MG63 (cell line): ENCODE measurements at regions not wholly inside any gene's neighbourhood (a gene's known extent, or its start where the extent isn't known, plus 50 kb on each side); places are given as distances from the start of the nearest gene placed in this dataset.
"Not testable (repeated sequence)": the region's sequence is repeated elsewhere in the genome, so short reads cannot be mapped to it uniquely, and the experiment has no call there.

Experiments used
- DNase-seq: peaks from one replicate; pipeline ENCODE4 v3.0.0-alpha.2; 2020
- H3K27me3 ChIP-seq: fragments of 250-450 bp; sonication (Bioruptor Pico); 2 replicates; pipeline ENCODE4 v1.5.1; 2020; ENCODE audit warnings: mild to moderate bottlenecking, moderate library complexity
- H3K36me3 ChIP-seq: fragments of 250-450 bp; sonication (Bioruptor Pico); 2 replicates; pipeline ENCODE4 v1.5.1; 2020; ENCODE audit warnings: mild to moderate bottlenecking, moderate library complexity
- H3K4me3 ChIP-seq: fragments of 250-450 bp; sonication (Bioruptor Pico); 2 replicates; pipeline ENCODE4 v1.5.1; 2020; ENCODE audit warnings: mild to moderate bottlenecking, moderate library complexity
- H3K9me3 ChIP-seq: fragments of 250-450 bp; sonication (Bioruptor Pico); 2 replicates; pipeline ENCODE4 v1.5.1; 2020; ENCODE audit warnings: mild to moderate bottlenecking, moderate library complexity

DNA sequence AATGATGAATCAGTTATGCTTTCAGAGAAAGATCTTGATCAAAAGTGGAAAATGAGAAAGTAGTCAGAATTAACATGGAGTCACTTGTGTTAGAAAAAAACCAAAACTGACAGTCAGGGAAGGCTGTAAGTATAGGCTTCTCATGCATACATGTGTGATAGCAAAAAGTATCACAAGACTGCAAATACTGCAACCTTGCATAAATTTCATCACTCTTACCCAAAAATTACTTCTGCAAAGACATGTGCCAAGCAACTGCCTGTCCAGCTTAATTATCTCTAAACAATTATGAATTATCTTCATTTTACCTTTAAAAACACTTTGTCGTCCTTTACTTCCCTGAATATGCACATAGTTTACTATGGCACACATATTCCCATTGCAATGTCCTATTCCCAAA, 2466.4 kb upstream of the PCDH20 start:
- Histone ChIP-seq H3K4me3 (no peak overlapping the region), H3K27me3 (no peaks in the 10 kb centered on the region), H3K36me3 (no peaks in the 10 kb centered on the region), H3K9me3 (no peaks in the 10 kb centered on the region)
- DNase-seq, result no peak

DNA sequence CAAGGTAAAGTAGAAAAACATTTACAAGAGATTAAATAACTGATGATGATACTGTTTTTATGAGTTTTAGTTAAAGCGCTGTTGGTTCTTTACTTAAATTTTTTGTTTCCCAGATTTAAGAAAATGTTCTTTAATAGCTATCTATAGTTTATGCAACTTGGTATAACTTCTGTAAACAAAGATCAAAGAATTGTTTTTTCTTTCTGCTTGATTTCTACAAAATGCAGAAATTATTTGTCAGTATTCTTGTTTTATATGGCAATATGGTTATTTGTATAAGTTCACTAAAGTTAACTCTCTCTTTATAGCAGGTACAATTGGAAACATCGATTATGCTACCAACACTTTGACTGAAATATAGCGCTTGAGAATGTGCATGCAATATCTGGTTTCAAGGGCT, 2465.1 kb upstream of the PCDH20 start:
- no peaks in the 10 kb centered on the region for H3K36me3 ChIP-seq
- no peaks in the 10 kb centered on the region for H3K27me3 ChIP-seq
- no peak for DNase-seq
- no peak overlapping the region for H3K4me3 ChIP-seq
- no peaks in the 10 kb centered on the region for H3K9me3 ChIP-seq

- H3K9me3 ChIP-seq, result no peaks in the 10 kb centered on the region
- no peaks in the 10 kb centered on the region for H3K36me3 ChIP-seq
- no peak for DNase-seq
- H3K4me3 ChIP-seq, result no peak overlapping the region
- H3K27me3 ChIP-seq, result no peaks in the 10 kb centered on the region
These were observed 2458.3 kb upstream of the PCDH20 start for GRCh38 chr13:63873936-63874335.

GRCh38 chr13:63864171-63864902, 2448.7 kb upstream of the PCDH20 start:
- DNase-seq, result no peak
- Histone ChIP-seq H3K4me3 (no peak overlapping the region), H3K36me3 (no peaks in the 10 kb centered on the region), H3K9me3 (peaks cover 9% of the 10 kb centered on the region), H3K27me3 (no peaks in the 10 kb centered on the region; the same call in 1 of the 2 replicates)

DNA sequence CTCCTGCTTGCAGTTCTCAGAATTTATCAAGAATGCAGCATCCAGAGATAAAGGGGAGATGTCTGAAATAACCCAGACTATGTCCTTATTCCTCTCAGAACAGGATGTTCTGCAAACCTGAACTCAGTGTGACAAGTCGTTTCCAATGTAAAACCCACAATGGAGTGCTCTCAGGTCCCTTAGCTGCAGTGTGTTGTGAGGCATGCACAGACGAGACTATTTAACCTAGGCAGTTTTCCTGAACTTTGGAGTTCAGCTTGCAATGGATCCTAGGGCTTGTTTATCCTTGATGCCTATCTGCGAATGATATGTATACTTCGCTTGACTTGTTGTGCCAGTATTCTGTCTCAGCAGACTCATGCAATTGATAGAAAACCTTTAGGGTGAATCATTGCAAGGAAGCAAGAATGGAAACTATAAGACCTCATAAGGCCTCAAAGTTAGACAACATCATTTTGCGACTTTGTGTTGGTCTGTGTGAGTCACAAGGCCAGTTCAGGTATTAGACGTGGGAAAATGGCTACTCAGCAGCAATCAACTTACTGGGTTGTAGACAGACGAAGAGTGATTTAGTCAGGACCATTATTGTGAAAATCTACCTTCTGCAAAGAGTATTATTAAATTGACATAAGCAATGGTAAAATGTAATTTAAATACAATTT, 2439.9 kb upstream of the PCDH20 start:
- no peak overlapping the region for H3K4me3 ChIP-seq
- no peaks in the 10 kb centered on the region for H3K27me3 ChIP-seq
- H3K9me3 ChIP-seq, result no peaks in the 10 kb centered on the region
- no peaks in the 10 kb centered on the region for H3K36me3 ChIP-seq
- DNase-seq, result no peak

DNA sequence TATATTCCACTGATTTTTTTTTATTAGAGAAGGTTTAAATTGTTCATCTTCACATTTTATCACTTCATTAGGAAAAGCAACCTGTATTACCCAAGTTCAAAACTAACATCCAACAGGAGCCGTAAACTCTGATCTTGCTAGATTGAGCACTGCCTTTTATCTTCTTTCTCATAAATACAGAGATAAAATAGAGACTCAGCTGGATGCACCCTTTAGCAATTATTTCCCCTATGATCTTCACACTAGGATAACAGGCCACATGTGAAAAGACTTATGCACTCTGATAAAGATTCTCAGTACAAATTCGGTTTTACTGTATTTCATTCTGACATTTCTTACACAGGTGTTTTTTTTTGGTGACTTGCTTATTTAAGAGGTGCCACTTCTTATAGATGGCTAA, 2438.2 kb upstream of the PCDH20 start:
- Histone ChIP-seq H3K36me3 (no peaks in the 10 kb centered on the region), H3K9me3 (no peaks in the 10 kb centered on the region), H3K27me3 (no peaks in the 10 kb centered on the region), H3K4me3 (no peak overlapping the region)
- no peak for DNase-seq

DNA sequence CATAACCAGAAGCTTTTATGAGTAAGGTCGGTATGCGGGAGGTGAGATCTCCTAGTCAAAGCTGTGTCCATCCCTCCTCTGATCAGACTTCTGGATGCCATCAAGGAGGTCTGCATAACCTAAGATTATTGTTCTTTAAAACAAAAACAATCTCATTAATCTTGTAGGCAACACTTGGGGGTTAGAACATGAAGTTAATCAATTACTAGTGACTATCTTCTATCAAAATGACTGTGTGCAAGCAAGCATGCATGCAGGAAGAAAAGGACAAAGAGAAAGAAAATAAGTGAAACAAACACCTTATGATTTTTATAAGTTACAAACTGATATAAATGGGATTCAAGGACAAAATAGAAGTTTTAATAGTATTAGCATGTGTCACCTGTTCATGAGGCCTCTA, 2435.9 kb upstream of the PCDH20 start:
- DNase-seq, result no peak
- Histone ChIP-seq H3K36me3 (no peaks in the 10 kb centered on the region), H3K9me3 (no peaks in the 10 kb centered on the region), H3K27me3 (no peaks in the 10 kb centered on the region), H3K4me3 (no peak overlapping the region)

DNA sequence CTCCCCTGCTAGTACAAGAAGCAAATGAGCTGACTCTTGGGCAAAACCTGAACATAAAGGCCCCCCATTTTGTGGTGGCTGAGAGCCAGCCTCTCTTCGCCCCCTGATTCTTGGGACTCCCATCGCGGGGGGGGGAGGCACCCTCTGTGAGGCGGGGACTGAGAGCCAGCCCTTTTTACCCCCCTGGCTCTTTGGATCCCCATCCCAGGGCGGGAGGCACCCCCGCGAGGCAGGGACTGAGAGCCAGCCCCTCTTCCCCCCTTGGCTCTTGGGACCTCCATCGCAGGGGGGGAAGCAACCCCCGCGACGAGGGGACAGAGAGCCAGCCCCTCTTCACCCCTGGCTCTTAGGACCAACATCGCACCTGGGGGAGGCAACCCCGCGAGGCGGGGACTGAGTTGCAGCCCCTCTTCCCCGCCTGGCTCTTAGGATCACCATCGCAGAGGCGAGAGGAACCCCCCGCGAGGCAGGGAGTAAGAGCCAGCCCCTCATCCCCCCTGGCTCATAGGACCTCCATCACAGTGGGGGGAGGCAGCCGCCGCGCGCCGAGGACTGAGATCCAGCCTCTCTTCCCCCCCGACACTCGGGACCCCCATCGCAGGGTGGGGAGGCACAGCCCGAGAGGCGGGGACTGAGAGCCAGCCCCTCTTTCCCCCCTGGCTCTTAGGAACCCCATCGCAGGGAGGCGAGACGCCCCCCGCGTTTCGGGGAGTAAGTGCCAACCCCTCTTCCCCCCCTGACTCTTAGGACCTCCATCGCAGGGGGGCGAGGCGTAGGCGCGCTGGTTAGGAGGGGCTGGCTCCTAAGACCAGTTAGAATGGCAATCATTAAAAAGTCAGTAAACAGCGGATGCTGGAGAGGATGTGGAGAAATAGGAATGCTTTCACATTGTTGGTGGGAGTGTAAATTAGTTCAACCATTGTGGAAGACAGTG, 2428.4 kb upstream of the PCDH20 start:
- no peaks in the 10 kb centered on the region for H3K9me3 ChIP-seq
- no peak overlapping the region for H3K4me3 ChIP-seq
- H3K36me3 ChIP-seq, result no peaks in the 10 kb centered on the region
- H3K27me3 ChIP-seq, result no peaks in the 10 kb centered on the region
- no peak for DNase-seq

DNA sequence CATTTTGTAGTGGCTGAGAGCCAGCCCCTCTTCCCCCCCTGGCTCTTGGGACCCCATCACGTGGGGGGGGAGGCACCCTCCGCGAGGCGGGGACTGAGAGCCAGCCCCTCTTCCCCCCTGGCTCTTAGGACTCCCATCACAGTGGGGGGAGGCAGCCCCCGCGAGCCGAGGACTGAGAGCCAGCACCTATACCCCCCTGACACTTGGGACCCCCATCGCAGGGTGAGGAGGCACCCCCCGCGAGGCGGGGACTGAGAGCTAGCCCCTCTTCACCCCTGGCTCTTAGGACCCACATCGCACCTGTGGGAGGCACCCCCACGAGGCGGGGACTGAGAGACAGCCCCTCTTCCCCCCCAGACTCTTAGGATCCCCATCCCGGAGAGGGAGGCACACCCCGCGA, 2426.5 kb upstream of the PCDH20 start:
- DNase-seq, result no peak
- H3K36me3 ChIP-seq, result no peaks in the 10 kb centered on the region
- no peaks in the 10 kb centered on the region for H3K9me3 ChIP-seq
- H3K4me3 ChIP-seq, result no peak overlapping the region
- no peaks in the 10 kb centered on the region for H3K27me3 ChIP-seq

DNA sequence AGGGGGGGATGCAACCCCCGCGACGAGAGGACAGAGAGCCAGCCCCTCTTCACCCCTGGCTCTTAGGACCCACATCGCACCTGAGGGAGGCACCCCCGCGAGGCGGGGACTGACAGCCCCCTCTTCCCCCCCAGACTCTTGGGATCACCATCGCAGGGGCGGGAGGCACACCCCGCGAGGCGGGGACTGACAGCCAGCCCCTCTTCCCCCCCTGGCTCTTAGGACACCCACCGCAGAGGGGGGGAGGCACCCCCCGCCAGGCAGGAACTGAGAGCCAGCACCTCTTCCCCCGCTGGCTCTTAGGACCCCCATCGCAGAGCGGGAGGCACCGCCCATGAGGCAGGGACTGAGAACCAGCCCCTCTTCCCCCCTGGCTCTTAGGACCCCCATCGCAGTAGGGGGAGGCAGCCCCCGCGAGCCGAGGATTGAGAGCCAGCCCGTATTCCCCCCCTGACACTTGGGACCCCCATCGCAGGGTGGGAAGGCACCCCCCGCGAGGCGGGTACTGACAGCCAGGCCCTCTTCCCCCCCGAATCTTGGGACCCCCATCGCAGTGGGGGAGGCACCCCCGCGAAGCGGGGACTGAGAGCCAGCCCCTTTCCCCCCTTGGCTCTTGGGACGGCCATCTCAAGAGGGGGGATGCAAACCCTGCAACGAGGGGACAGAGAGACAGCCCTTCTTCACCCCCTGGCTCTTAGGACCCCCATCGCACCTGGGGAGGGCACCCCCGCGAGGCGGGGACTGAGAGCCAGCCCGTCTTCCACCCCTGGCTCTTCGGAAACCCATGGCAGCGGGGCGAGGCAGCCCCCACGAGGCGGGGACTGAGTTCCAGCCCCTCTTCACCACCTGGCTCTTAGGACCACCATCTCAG, 2425.1 kb upstream of the PCDH20 start:
- DNase-seq, result no peak
- no peaks in the 10 kb centered on the region for H3K27me3 ChIP-seq
- H3K9me3 ChIP-seq, result no peaks in the 10 kb centered on the region
- no peaks in the 10 kb centered on the region for H3K36me3 ChIP-seq
- no peak overlapping the region for H3K4me3 ChIP-seq

DNA sequence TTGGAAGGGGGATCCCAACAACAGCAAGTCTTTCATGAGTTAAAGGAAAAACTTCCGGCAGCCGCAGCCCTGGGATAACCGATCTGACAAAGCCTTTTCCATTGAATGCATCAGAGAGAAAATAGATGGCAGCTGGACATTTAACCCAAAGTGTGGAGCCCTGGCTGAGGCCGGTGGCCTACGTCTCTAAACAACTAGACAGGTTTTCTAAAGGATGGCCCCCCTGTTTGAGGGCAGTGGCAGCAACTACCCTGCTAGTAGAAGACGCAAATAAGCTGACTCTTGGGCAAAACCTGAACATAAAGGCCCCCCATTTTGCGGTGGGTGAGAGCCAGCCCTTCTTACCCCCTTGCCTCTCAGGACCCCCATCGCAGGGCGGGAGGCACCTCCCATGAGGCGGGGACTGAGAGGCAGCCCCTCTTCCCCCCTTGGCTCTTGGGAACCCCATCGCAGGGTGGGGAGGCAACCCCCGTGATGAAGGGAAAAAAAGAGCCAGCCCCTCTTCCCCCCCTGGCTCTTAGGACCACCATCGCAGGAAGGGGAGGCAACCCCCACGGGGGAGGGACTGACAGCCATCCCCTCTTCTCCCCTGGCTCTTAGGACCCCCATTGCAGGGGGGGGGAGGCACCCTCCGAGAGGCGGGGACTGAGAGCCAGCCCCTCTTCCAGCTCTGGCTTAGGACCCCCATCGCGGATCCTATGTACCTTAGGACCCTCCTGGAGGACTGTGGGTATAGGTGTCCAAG, 2422.9 kb upstream of the PCDH20 start:
- DNase-seq, result no peak
- Histone ChIP-seq H3K4me3 (no peak overlapping the region), H3K36me3 (no peaks in the 10 kb centered on the region)

DNA sequence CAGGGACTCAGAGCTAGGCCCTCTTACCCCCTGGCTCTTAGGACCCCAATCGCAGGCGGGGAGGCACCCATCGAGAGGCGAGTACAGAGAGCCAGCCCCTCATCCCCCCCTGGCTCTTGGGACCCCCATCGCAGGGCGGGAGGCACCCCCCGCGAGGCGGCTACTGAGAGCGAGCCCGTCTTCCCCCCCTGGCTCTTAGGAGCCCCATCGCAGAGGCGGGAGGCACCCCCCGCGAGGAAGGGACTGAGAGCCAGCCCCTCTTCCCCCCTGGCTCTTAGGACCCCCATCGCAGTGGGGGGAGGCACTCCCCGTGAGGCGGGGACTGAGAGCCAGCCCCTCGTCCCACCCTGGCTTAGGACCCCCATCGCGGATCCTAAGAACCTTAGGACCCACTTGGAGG, 2422.1 kb upstream of the PCDH20 start:
- not testable (repeated sequence) for H3K4me3 ChIP-seq, H3K27me3 ChIP-seq, H3K9me3 ChIP-seq, H3K36me3 ChIP-seq, DNase-seq

More for the DNA sequence above, 2422.9 kb upstream of the PCDH20 start:
- no peaks in the 10 kb centered on the region for H3K27me3 ChIP-seq
- H3K9me3 ChIP-seq, result no peaks in the 10 kb centered on the region

DNA sequence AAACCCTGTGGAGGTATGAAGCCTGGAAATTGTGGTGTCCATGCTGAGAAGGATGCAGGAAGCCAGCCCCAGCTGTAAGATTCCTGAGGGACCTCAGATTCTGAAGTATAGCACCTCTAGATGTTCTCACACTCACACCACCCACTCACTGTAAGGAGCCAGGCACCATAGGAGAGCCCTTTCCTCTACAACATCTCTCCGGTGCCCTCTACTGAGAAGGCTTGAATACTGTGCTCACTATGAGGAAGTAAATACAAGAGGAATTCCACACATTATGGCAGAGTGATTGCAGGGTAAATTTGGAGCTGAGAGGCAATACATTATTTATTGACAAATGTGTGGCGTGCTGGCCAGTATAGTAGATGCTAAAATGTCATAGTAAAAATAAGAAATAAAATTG, 2414.0 kb upstream of the PCDH20 start:
- H3K9me3 ChIP-seq, DNase-seq, H3K4me3 ChIP-seq, H3K36me3 ChIP-seq, H3K27me3 ChIP-seq: not testable (repeated sequence)

DNA sequence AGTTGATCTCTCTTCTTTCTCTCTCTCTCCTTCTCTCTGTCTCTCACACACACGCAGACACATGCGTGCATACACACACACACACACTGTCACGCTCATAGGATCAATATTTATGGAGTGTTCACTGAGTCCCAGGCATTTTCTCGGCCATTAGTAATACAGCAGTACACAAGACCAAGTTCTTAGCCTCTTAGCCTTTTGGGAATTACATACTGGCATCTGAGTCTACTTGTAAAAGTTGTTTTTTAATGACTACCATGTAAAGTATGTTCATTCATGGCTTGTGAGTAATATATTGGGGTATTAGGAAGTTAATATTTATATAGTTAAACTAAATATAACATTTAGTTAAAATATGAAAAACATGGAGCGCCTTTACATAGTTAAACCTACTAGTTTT, 2406.1 kb upstream of the PCDH20 start:
- H3K4me3 ChIP-seq, DNase-seq, H3K9me3 ChIP-seq, H3K36me3 ChIP-seq, H3K27me3 ChIP-seq: not testable (repeated sequence)

- not testable (repeated sequence) for DNase-seq, H3K4me3 ChIP-seq, H3K27me3 ChIP-seq
These were observed 2395.9 kb upstream of the PCDH20 start for GRCh38 chr13:63811428-63812004.

DNA sequence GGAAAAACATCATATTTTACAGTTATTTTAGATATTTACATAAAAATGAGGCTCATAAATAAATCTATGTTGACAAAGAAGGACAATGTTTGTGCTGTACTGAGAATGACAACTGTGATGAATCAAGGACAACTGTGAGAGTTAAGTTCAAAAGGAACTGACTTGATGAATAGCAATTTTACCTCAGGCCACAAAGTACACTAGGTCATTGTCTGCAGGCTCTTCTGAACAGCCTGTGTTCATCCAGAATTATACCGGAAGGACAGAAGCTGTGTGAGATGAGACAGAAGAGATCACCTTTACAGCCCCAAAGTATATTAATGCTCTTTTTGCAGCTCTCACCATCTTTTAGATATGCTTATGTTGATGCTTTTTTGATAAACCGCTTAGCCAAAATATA, 2375.5 kb upstream of the PCDH20 start:
- not testable (repeated sequence) for H3K36me3 ChIP-seq, H3K9me3 ChIP-seq, DNase-seq, H3K27me3 ChIP-seq, H3K4me3 ChIP-seq

More at GRCh38 chr13:63811428-63812004, 2395.9 kb upstream of the PCDH20 start:
- H3K9me3 ChIP-seq, H3K36me3 ChIP-seq: not testable (repeated sequence)
